K562 (cell line): ENCODE measurements at regions not wholly inside any gene's neighbourhood (a gene's known extent, or its start where the extent isn't known, plus 50 kb on each side); places are given as distances from the start of the nearest gene placed in this dataset.

Experiments
- ATAC-seq: fragments of 200-7000 bp; cut with Tn5 transposase; 3 replicates; pipeline ENCODE4 v1.9.1; 2020; ENCODE audit warnings: moderate library complexity
- BruUV-seq: library from RNA; stranded (reverse); fragments of 400-500 nt; replicated peaks from 2 replicates; lab custom pipeline; 2021; lab: Mats Ljungman, UMichigan
- CTCF ChIA-PET: fragments of 300-600 bp; formaldehyde crosslinking; extraction: SDS; loops from one replicate; lab custom pipeline; 2021; ENCODE audit warnings: low intra/inter-chr PET ratio; lab: Yijun Ruan, JAX
- POLR2A ChIA-PET: fragments of 300-600, 350-650 bp; sonication (Branson Sonifier 250); formaldehyde crosslinking; extraction: SDS; loops from one replicate; lab custom pipeline; 2021; ENCODE audit warnings: antibody characterized with exemption, inconsistent platforms; lab: Yijun Ruan, JAX
- DNase-seq, 4 experiments: peaks; one replicate each; pipeline versions ENCODE4 v3.0.0 to v3.0.0-alpha.2; 2011 to 2018; ENCODE audit warnings: low spot score in 3 of 4, mixed read lengths in 3 of 4; ENCODE audit errors: extremely low read depth in 1 of 4
- FAIRE-seq: peaks from 2 replicates; lab custom pipeline; 2011; peaks lifted over from hg19 to GRCh38; lab: Jason Lieb, UNC
- H2AFZ ChIP-seq: 2 replicates; pipeline ENCODE4 v1.6.0; 2011; ENCODE audit warnings: low read depth, low read length, control low read depth, inconsistent platforms
- H3K27ac ChIP-seq: fragments of 200-600 bp; 3 replicates; pipeline ENCODE4 v1.8.0; 2011; ENCODE audit warnings: low read depth, mild to moderate bottlenecking, control low read depth, inconsistent platforms, low read length, moderate library complexity, mixed read lengths; ENCODE audit errors: extremely low read depth
- H3K27me3 ChIP-seq, 2 experiments: fragments of 300-600 bp in 1 of 2; 2 replicates in 1 of 2; 3 replicates in 1 of 2; pipeline versions ENCODE4 v1.6.0 to v1.8.0; 2011; ENCODE audit warnings: inconsistent platforms in 2 of 2, low read length in 2 of 2, mild to moderate bottlenecking in 1 of 2, mixed read lengths in 1 of 2, moderate library complexity in 1 of 2; ENCODE audit not compliant: control insufficient read depth in 2 of 2, insufficient read depth in 2 of 2
- H3K36me3 ChIP-seq: fragments of 300-600 bp; 3 replicates; pipeline ENCODE4 v1.8.0; 2011; ENCODE audit warnings: mild to moderate bottlenecking, low read length, inconsistent platforms; ENCODE audit not compliant: control insufficient read depth, insufficient read depth
- H3K4me1 ChIP-seq, 2 experiments: fragments of 200-600 bp in 1 of 2; replicated peaks in 1 of 2; 2 replicates in 1 of 2; 3 replicates in 1 of 2; pipeline versions ENCODE4 v1.5.1 to v1.8.0; 2011; ENCODE audit warnings: inconsistent platforms in 2 of 2, low read length in 2 of 2, mild to moderate bottlenecking in 1 of 2, mixed read lengths in 1 of 2, moderate library complexity in 1 of 2; ENCODE audit not compliant: control insufficient read depth in 2 of 2, insufficient read depth in 2 of 2
- H3K4me2 ChIP-seq: 2 replicates; pipeline ENCODE4 v1.6.1; 2011; ENCODE audit warnings: low read length, control low read depth, inconsistent platforms, mixed read lengths; ENCODE audit not compliant: insufficient read depth
- H3K4me3 ChIP-seq: fragments of 200-600 bp; sonication (generic), shearing (Covaris generic); 2 replicates; pipeline ENCODE4 v1.5.1; 2016; ENCODE audit warnings: control low read depth, inconsistent platforms
- H3K79me2 ChIP-seq: fragments of 200-600 bp; 3 replicates; pipeline ENCODE4 v1.8.0; 2011; ENCODE audit warnings: low read length, inconsistent platforms; ENCODE audit not compliant: control insufficient read depth, insufficient read depth
- H3K9ac ChIP-seq, 2 experiments: 2 replicates each; pipeline versions ENCODE4 v1.6.0 to v1.6.1; 2011; ENCODE audit warnings: low read depth in 2 of 2, low read length in 2 of 2, control low read depth in 1 of 2, inconsistent platforms in 1 of 2, mild to moderate bottlenecking in 1 of 2, mixed read lengths in 1 of 2; ENCODE audit not compliant: insufficient read depth in 1 of 2
- H3K9me1 ChIP-seq: one replicate; pipeline ENCODE4 v1.6.0; 2011; ENCODE audit warnings: inconsistent platforms, mild to moderate bottlenecking, low read length, moderate library complexity; ENCODE audit not compliant: control insufficient read depth, insufficient read depth
- H3K9me3 ChIP-seq: replicated peaks from 2 replicates; pipeline ENCODE4 v1.5.1; 2011; ENCODE audit warnings: low read depth, low read length, inconsistent platforms; ENCODE audit not compliant: control insufficient read depth, insufficient read depth
- H4K20me1 ChIP-seq: replicated peaks from 2 replicates; pipeline ENCODE4 v1.6.1; 2011; ENCODE audit warnings: low read length, inconsistent platforms, mixed read lengths; ENCODE audit not compliant: control insufficient read depth, insufficient read depth
- CHD4 ChIP-seq: fragments of 200-600 bp; sonication (generic); IDR thresholded peaks from 3 replicates; pipeline ENCODE4 v1.6.1; 2012; ENCODE audit warnings: low read depth, mild to moderate bottlenecking, mixed read lengths, low read length, inconsistent platforms; ENCODE audit not compliant: insufficient read depth, insufficient replicate concordance, poor library complexity, severe bottlenecking
- ZNF586 ChIP-seq: fragments of 450-650 bp; formaldehyde crosslinking; conservative IDR thresholded peaks from 2 replicates; pipeline ENCODE4 v1.4.0; 2020; ENCODE audit warnings: mild to moderate bottlenecking, moderate library complexity
- WGBS: fragments of 100-300 bp; shearing (Covaris generic); methylation state at CpG from one replicate; pipeline ENCODE4 v1.1.6; 2016; ENCODE audit warnings: low coverage, mixed read lengths; ENCODE audit not compliant: insufficient coverage; ENCODE audit errors: missing lambda C conversion rate; 5-methylcytosine and 5-hydroxymethylcytosine counted together
- in situ Hi-C: fragments of 300-500 bp; cut with MboI; formaldehyde crosslinking; loops from 4 replicates; pipeline ENCODE4 v1.15.0; 2018; ENCODE audit warnings: inconsistent platforms, mixed read lengths
- intact Hi-C: fragments of 100-400 bp; cut with micrococcal nuclease; formaldehyde crosslinking; loops from 2 replicates; pipeline ENCODE4 v1.14.2; 2022

DNA sequence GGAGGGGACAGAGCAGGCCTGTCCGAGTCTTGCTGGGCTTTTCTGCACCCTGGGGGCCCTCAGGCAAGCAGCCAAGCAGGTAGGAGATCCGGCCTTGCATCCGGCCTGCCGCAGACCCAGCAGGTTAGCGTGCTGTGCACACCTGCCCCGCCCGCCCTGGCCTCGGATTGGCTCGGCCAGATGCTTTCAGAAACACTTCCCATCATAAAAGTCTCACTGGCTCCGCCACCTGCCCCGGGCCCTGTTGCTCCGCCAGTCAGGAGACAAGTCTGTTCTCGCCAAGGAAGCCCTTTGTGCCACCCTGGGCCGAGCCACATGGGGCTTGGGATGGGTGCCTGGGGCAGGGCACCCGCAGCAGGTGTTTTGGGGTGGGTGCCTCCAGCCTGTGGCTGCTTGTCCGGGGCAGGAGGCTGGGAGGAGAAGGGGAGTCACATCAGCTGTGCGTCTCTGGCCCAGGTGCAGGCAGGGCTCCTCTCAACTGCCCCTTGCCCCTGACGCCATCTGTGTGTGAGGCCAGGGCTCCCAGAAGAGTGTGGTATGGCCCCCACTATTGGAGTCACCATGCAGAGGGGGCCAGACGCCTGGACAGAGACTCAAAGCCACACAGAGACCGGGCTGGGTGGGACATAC lies 228.2 kb upstream of the GSE1 start:
- peak overlapping the region in 1 of 2 experiments; percentile 58; a peak in 2 of 4 replicates for H3K9ac ChIP-seq
- CTCF ChIA-PET: no interaction called here
- H3K4me3 ChIP-seq: no peak overlapping the region
- intact Hi-C loops (no loop called here), in situ Hi-C loops (no loop called here)
- no peak overlapping the region for H2AFZ ChIP-seq
- BruUV-seq: no TSS peak
- H3K27me3 ChIP-seq: no peaks in the 10 kb centered on the region
- peak; percentile 28 for TF ChIP-seq CHD4
- no peak for TF ChIP-seq ZNF586 (CRISPR knock-in tag)
- DNase-seq (no peak), ATAC-seq (no peak), FAIRE-seq (no peak)
- H3K27ac ChIP-seq: no peak overlapping the region
- peaks cover 53 to 78% of the 10 kb centered on the region in 2 experiments for H3K4me1 ChIP-seq
- H4K20me1 ChIP-seq: peaks cover 7% of the 10 kb centered on the region
- no peaks in the 10 kb centered on the region for H3K36me3 ChIP-seq
- H3K9me3 ChIP-seq: 0 out of 2 replicates have a peak, but pooled peaks cover 2% of the 10 kb centered on the region
- 83% methylated on average over 20 of the region's 20 CpGs for WGBS
- H3K9me1 ChIP-seq: no peaks in the 10 kb centered on the region
- H3K4me2 ChIP-seq: no peak overlapping the region
- POLR2A ChIA-PET: interaction anchor here (0.5 to 1.3 kb wide), 2 partner anchors 18 to 103 kb away, joined by 3 read pairs; no protein-coding TSS in a partner anchor
- peaks cover 6% of the 10 kb centered on the region; the same call in 1 of the 3 replicates for H3K79me2 ChIP-seq
